Astrocyte (in vitro differentiated cells and primary cell): ENCODE measurements at regions not wholly inside any gene's neighbourhood (a gene's known extent, or its start where the extent isn't known, plus 50 kb on each side); places are given as distances from the start of the nearest gene placed in this dataset.

Experiments
- DNase-seq: peaks from one replicate; pipeline ENCODE4 v3.0.0-alpha.2; 2010; ENCODE audit warnings: low read depth
- FAIRE-seq: peaks from 2 replicates; lab custom pipeline; 2011; peaks lifted over from hg19 to GRCh38; lab: Jason Lieb, UNC
- H2AFZ ChIP-seq: 2 replicates; pipeline ENCODE4 v1.6.0; 2012; ENCODE audit warnings: low read depth, low read length, inconsistent platforms
- H3K27ac ChIP-seq: 2 replicates; pipeline ENCODE4 v1.5.1; 2011; ENCODE audit warnings: low read depth, low read length, inconsistent platforms
- H3K27me3 ChIP-seq: 2 replicates; pipeline ENCODE4 v1.6.0; 2011; ENCODE audit warnings: low read length, inconsistent platforms; ENCODE audit not compliant: insufficient read depth
- H3K36me3 ChIP-seq: 2 replicates; pipeline ENCODE4 v1.5.1; 2011; ENCODE audit warnings: low read length, inconsistent platforms; ENCODE audit not compliant: insufficient read depth
- H3K4me1 ChIP-seq: 2 replicates; pipeline ENCODE4 v1.5.1; 2011; ENCODE audit warnings: low read length, inconsistent platforms; ENCODE audit not compliant: insufficient read depth
- H3K4me2 ChIP-seq: 2 replicates; pipeline ENCODE4 v1.6.0; 2012; ENCODE audit warnings: low read length, inconsistent platforms
- H3K4me3 ChIP-seq: 2 replicates; pipeline ENCODE4 v1.5.1; 2011; ENCODE audit warnings: low read depth, mild to moderate bottlenecking, low read length, inconsistent platforms; ENCODE audit not compliant: insufficient read depth
- H3K79me2 ChIP-seq: 2 replicates; pipeline ENCODE4 v1.6.0; 2012; ENCODE audit warnings: mild to moderate bottlenecking, low read length, inconsistent platforms; ENCODE audit not compliant: insufficient read depth
- H3K9ac ChIP-seq: 2 replicates; pipeline ENCODE4 v1.6.0; 2012; ENCODE audit warnings: mild to moderate bottlenecking, low read length, inconsistent platforms
- H3K9me3 ChIP-seq: 2 replicates; pipeline ENCODE4 v1.5.1; 2012; ENCODE audit warnings: low read depth, mild to moderate bottlenecking, low read length, inconsistent platforms; ENCODE audit not compliant: insufficient read depth
- H4K20me1 ChIP-seq: 2 replicates; pipeline ENCODE4 v1.6.0; 2012; ENCODE audit warnings: low read length, inconsistent platforms; ENCODE audit not compliant: insufficient read depth
- H3K27ac Mint-ChIP-seq: one replicate; pipeline ENCODE4 v1.8.0; 2021; ENCODE audit warnings: mild to moderate bottlenecking, mixed read lengths; ENCODE audit not compliant: unreplicated experiment
- H3K27me3 Mint-ChIP-seq: one replicate; pipeline ENCODE4 v1.8.0; 2021; ENCODE audit warnings: low read depth, mixed read lengths; ENCODE audit not compliant: unreplicated experiment
- H3K36me3 Mint-ChIP-seq: one replicate; pipeline ENCODE4 v1.8.0; 2021; ENCODE audit warnings: low read depth, mixed read lengths; ENCODE audit not compliant: unreplicated experiment
- H3K4me1 Mint-ChIP-seq: one replicate; pipeline ENCODE4 v1.8.0; 2021; ENCODE audit warnings: low read depth, mixed read lengths; ENCODE audit not compliant: unreplicated experiment
- H3K4me3 Mint-ChIP-seq: one replicate; pipeline ENCODE4 v1.8.0; 2021; ENCODE audit warnings: mild to moderate bottlenecking, moderate library complexity, mixed read lengths; ENCODE audit not compliant: unreplicated experiment
- H3K9me3 Mint-ChIP-seq: one replicate; pipeline ENCODE4 v1.8.0; 2021; ENCODE audit warnings: mild to moderate bottlenecking, mixed read lengths; ENCODE audit not compliant: unreplicated experiment
- EZH2 ChIP-seq: IDR thresholded peaks from 2 replicates; pipeline ENCODE4 v1.6.1; 2012; ENCODE audit warnings: mild to moderate bottlenecking, low read length, inconsistent platforms; ENCODE audit not compliant: insufficient read depth
- TF ChIP-seq, protein P1 (sequence below): IDR thresholded peaks from 2 replicates; pipeline ENCODE4 v1.5.1; 2011; ENCODE audit warnings: low read depth, mild to moderate bottlenecking, inconsistent platforms, low read length, moderate library complexity; ENCODE audit not compliant: insufficient read depth

- H3K27ac ChIP-seq: no peak overlapping the region
- Mint-ChIP-seq H3K9me3 (no peaks in the 10 kb centered on the region), H3K4me3 (no peak overlapping the region), H3K4me1 (peaks cover 9% of the 10 kb centered on the region), H3K27ac (peak overlapping the region; percentile 99), H3K27me3 (no peaks in the 10 kb centered on the region), H3K36me3 (peaks cover 4% of the 10 kb centered on the region)
- no peaks in the 10 kb centered on the region for H3K9me3 ChIP-seq
- H3K36me3 ChIP-seq: no peaks in the 10 kb centered on the region
- H3K9ac ChIP-seq: no peak overlapping the region
- H3K4me3 ChIP-seq: no peak overlapping the region
- DNase-seq (no peak), FAIRE-seq (no peak)
- no peak overlapping the region for H2AFZ ChIP-seq
- no peaks in the 10 kb centered on the region for H3K79me2 ChIP-seq
- TF ChIP-seq EZH2: no peak
- TF ChIP-seq, protein P1, sequence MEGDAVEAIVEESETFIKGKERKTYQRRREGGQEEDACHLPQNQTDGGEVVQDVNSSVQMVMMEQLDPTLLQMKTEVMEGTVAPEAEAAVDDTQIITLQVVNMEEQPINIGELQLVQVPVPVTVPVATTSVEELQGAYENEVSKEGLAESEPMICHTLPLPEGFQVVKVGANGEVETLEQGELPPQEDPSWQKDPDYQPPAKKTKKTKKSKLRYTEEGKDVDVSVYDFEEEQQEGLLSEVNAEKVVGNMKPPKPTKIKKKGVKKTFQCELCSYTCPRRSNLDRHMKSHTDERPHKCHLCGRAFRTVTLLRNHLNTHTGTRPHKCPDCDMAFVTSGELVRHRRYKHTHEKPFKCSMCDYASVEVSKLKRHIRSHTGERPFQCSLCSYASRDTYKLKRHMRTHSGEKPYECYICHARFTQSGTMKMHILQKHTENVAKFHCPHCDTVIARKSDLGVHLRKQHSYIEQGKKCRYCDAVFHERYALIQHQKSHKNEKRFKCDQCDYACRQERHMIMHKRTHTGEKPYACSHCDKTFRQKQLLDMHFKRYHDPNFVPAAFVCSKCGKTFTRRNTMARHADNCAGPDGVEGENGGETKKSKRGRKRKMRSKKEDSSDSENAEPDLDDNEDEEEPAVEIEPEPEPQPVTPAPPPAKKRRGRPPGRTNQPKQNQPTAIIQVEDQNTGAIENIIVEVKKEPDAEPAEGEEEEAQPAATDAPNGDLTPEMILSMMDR: no peak
- no peaks in the 10 kb centered on the region for H3K27me3 ChIP-seq
- H3K4me2 ChIP-seq: no peak overlapping the region
- H3K4me1 ChIP-seq: no peaks in the 10 kb centered on the region
- no peaks in the 10 kb centered on the region for H4K20me1 ChIP-seq
Observed at GRCh38 chr2:215868846-215869543, 144.4 kb downstream of the MREG start.

DNA sequence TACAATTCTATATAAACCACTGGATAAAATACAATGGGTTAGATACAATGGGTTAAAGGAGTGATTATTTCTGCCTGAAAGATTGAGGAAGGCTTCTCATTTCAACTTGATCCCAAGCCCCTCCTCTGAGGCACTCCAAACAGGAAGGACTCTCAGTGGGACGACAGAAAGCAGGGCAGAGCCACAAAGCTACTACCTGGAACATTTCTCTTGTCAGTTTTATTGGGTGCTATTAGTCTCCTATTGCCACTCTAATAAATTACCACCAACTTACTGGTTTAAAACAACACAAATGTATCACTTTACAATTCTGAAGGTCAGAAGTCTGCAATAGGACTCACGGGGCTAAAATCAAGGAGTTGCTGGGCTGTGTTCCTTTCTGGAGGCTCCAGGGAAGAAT, 146.7 kb downstream of the MREG start:
- no peak overlapping the region for H2AFZ ChIP-seq
- no peaks in the 10 kb centered on the region for H3K4me1 ChIP-seq
- no peak for DNase-seq
- no peak overlapping the region for H3K27ac ChIP-seq
- Mint-ChIP-seq H3K27me3 (no peaks in the 10 kb centered on the region), H3K9me3 (peaks cover 3% of the 10 kb centered on the region), H3K36me3 (peaks cover 4% of the 10 kb centered on the region), H3K4me1 (peaks cover 9% of the 10 kb centered on the region), H3K4me3 (no peak overlapping the region), H3K27ac (no peak overlapping the region)
- H4K20me1 ChIP-seq: no peaks in the 10 kb centered on the region
- H3K4me3 ChIP-seq: no peak overlapping the region
- H3K79me2 ChIP-seq: no peaks in the 10 kb centered on the region
- no peak overlapping the region for H3K4me2 ChIP-seq
- no peak for FAIRE-seq
- H3K9ac ChIP-seq: no peak overlapping the region
- no peaks in the 10 kb centered on the region for H3K9me3 ChIP-seq
- no peaks in the 10 kb centered on the region for H3K27me3 ChIP-seq
- no peaks in the 10 kb centered on the region for H3K36me3 ChIP-seq
- TF ChIP-seq EZH2: no peak
- TF ChIP-seq, protein P1: no peak

DNA sequence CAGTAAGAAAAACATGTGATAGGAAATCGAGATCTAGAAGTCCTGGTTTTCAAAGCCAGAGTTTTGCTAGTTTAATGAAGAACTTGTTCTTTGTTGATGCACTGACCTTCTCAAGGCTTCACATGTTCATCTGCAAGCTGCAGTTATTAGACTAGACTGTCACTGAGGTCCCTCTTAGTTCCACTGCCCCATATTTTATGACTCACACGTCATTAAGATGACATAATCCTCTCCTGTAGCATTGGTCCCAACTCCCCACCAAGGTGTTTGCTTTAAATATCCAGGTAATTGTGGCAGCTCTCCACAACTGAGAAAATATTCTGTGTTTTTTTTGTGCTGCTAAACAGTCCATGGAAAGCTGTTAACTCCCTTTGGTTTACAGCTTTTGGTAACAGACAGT, 149.7 kb downstream of the MREG start:
- no peaks in the 10 kb centered on the region for H4K20me1 ChIP-seq
- peaks cover 3% of the 10 kb centered on the region for H3K9me3 Mint-ChIP-seq
- H3K27ac ChIP-seq: no peak overlapping the region
- no peak overlapping the region for H3K4me2 ChIP-seq
- no peaks in the 10 kb centered on the region for H3K27me3 ChIP-seq
- H3K9me3 ChIP-seq: no peaks in the 10 kb centered on the region
- no peak overlapping the region for H2AFZ ChIP-seq
- H3K4me1 Mint-ChIP-seq: no peaks in the 10 kb centered on the region
- no peaks in the 10 kb centered on the region for H3K36me3 Mint-ChIP-seq
- peaks cover 6% of the 10 kb centered on the region for H3K27me3 Mint-ChIP-seq
- DNase-seq (no peak), FAIRE-seq (no peak)
- no peak overlapping the region for H3K4me3 ChIP-seq
- no peak overlapping the region for H3K9ac ChIP-seq
- TF ChIP-seq EZH2: no peak
- TF ChIP-seq, protein P1: no peak
- H3K27ac Mint-ChIP-seq: no peak overlapping the region
- H3K36me3 ChIP-seq: no peaks in the 10 kb centered on the region
- H3K4me1 ChIP-seq: no peaks in the 10 kb centered on the region
- no peaks in the 10 kb centered on the region for H3K79me2 ChIP-seq
- H3K4me3 Mint-ChIP-seq: no peak overlapping the region
